ENCODE measurements at regions not wholly inside any gene's neighbourhood (a gene's known extent, or its start where the extent isn't known, plus 50 kb on each side); places are given as distances from the start of the nearest gene placed in this dataset. TPM values are rescaled to one million over a fixed set of nuclear protein-coding genes. Genes with fewer than 3 reads are reported as not detected.

- TF ChIP-seq ZNF114 (CRISPR knock-in tag; IDR thresholded peaks at IDR 0.05), result no peak
- no peak for TF ChIP-seq CTCF (conservative IDR thresholded peaks at IDR 0.05; ENCODE audit: low read depth in 2 of 2)
Measured at GRCh38 chr5:116626272-116626723, 51.7 kb upstream of the SEMA6A start (continued).

Small RNAs in the stretch of these regions (small RNA-seq; reads per million reads assigned to genes)
- gene AC093534.1 (ENCODE audit: low replicate concordance) (not detected), gene RNU7-34P (ENCODE audit: low replicate concordance) (not detected)

Data from GM23338 (cell line).